Muscle of leg (tissue), 3 donors: ENCODE measurements at regions not wholly inside any gene's neighbourhood (a gene's known extent, or its start where the extent isn't known, plus 50 kb on each side); places are given as distances from the start of the nearest gene placed in this dataset.

ENCODE experiments used
- DNase-seq: peaks from one replicate; pipeline ENCODE4 v3.0.0; 2013
- H3K27ac ChIP-seq: one replicate; pipeline ENCODE4 v1.5.1; 2013; ENCODE audit warnings: mild to moderate bottlenecking, low read length, control low read depth
- H3K27me3 ChIP-seq: one replicate; pipeline ENCODE4 v1.6.1; 2013; ENCODE audit warnings: low read length; ENCODE audit not compliant: control insufficient read depth, insufficient read depth
- H3K36me3 ChIP-seq: one replicate; pipeline ENCODE4 v1.6.1; 2013; ENCODE audit warnings: low read length; ENCODE audit not compliant: control insufficient read depth, insufficient read depth
- H3K4me1 ChIP-seq: one replicate; pipeline ENCODE4 v1.6.1; 2013; ENCODE audit warnings: low read length; ENCODE audit not compliant: control insufficient read depth, insufficient read depth
- H3K4me3 ChIP-seq: one replicate; pipeline ENCODE4 v1.5.1; 2013; ENCODE audit warnings: low read length, control low read depth
- H3K9me3 ChIP-seq: replicated peaks from 2 replicates; pipeline ENCODE4 v1.6.1; 2013; ENCODE audit warnings: low read depth, low read length; ENCODE audit not compliant: control insufficient read depth
- WGBS: methylation state at CpG from one replicate; pipeline ENCODE4 v1.1.5; 2013; ENCODE audit warnings: missing lambda C conversion rate; ENCODE audit not compliant: insufficient coverage; 5-methylcytosine and 5-hydroxymethylcytosine counted together

GRCh38 chr11:69924308-69925161, 105.3 kb upstream of the FGF3 start:
- no peak overlapping the region for H3K27ac ChIP-seq

GRCh38 chr11:69925366-69926196, 106.4 kb upstream of the FGF3 start:
- no peak overlapping the region for H3K4me3 ChIP-seq
- H3K27ac ChIP-seq, result no peak overlapping the region
- WGBS, result 31% methylated on average over 9 of the region's 22 CpGs
- H3K36me3 ChIP-seq, result no peaks in the 10 kb centered on the region
- no peak for DNase-seq
- H3K27me3 ChIP-seq, result peaks cover 47% of the 10 kb centered on the region
- peaks cover 5% of the 10 kb centered on the region for H3K9me3 ChIP-seq
- H3K4me1 ChIP-seq, result peaks cover 3% of the 10 kb centered on the region

More at GRCh38 chr11:69924308-69925161, 105.3 kb upstream of the FGF3 start:
- no peak overlapping the region for H3K4me3 ChIP-seq
- peaks cover 4% of the 10 kb centered on the region for H3K9me3 ChIP-seq
- 69% methylated on average over 1 of the region's 2 CpGs for WGBS
- peaks cover 3% of the 10 kb centered on the region for H3K4me1 ChIP-seq
- no peak for DNase-seq
- peaks cover 45% of the 10 kb centered on the region for H3K27me3 ChIP-seq
- no peaks in the 10 kb centered on the region for H3K36me3 ChIP-seq

GRCh38 chr11:69926376-69927050, 107.3 kb upstream of the FGF3 start:
- peaks cover 50% of the 10 kb centered on the region for H3K27me3 ChIP-seq
- WGBS, result 58% methylated on average over 6 of the region's 15 CpGs
- peaks cover 5% of the 10 kb centered on the region for H3K9me3 ChIP-seq
- H3K4me1 ChIP-seq, result peaks cover 3% of the 10 kb centered on the region
- no peak for DNase-seq
- H3K4me3 ChIP-seq, result no peak overlapping the region
- H3K36me3 ChIP-seq, result no peaks in the 10 kb centered on the region
- no peak overlapping the region for H3K27ac ChIP-seq

GRCh38 chr11:69928121-69928520, 108.9 kb upstream of the FGF3 start:
- H3K27me3 ChIP-seq, result peaks cover 48% of the 10 kb centered on the region

GRCh38 chr11:69928975-69929374, 109.8 kb upstream of the FGF3 start:
- WGBS, result no CpG with 5 or more reads among the region's 3 CpGs
- DNase-seq, result no peak
- H3K4me1 ChIP-seq, result peaks cover 3% of the 10 kb centered on the region
- no peak overlapping the region for H3K27ac ChIP-seq
- H3K9me3 ChIP-seq, result peaks cover 5% of the 10 kb centered on the region
- peaks cover 47% of the 10 kb centered on the region for H3K27me3 ChIP-seq
- no peaks in the 10 kb centered on the region for H3K36me3 ChIP-seq
- no peak overlapping the region for H3K4me3 ChIP-seq

More at GRCh38 chr11:69928121-69928520, 108.9 kb upstream of the FGF3 start:
- no peak overlapping the region for H3K4me3 ChIP-seq
- DNase-seq, result no peak
- no peak overlapping the region for H3K27ac ChIP-seq
- H3K36me3 ChIP-seq, result no peaks in the 10 kb centered on the region
- peaks cover 5% of the 10 kb centered on the region for H3K9me3 ChIP-seq
- WGBS, result 94% methylated on average over 2 of the region's 9 CpGs
- peaks cover 3% of the 10 kb centered on the region for H3K4me1 ChIP-seq

GRCh38 chr11:69930081-69931059, 111.2 kb upstream of the FGF3 start:
- Histone ChIP-seq H3K27me3 (peaks cover 45% of the 10 kb centered on the region), H3K27ac (no peak overlapping the region), H3K4me3 (no peak overlapping the region), H3K36me3 (no peaks in the 10 kb centered on the region), H3K9me3 (peaks cover 5% of the 10 kb centered on the region), H3K4me1 (peaks cover 3% of the 10 kb centered on the region)
- DNase-seq, result no peak
- WGBS, result 81% methylated on average over 14 of the region's 20 CpGs

- Histone ChIP-seq H3K9me3 (peaks cover 5% of the 10 kb centered on the region), H3K27ac (no peak overlapping the region), H3K36me3 (no peaks in the 10 kb centered on the region), H3K4me3 (no peak overlapping the region), H3K27me3 (peaks cover 36% of the 10 kb centered on the region), H3K4me1 (no peaks in the 10 kb centered on the region)
- WGBS, result 76% methylated on average over 8 of the region's 10 CpGs
- DNase-seq, result no peak
Observed at GRCh38 chr11:69931060-69931910, 112.1 kb upstream of the FGF3 start.

- no peak overlapping the region for H3K27ac ChIP-seq
- 51% methylated on average over 8 of the region's 11 CpGs for WGBS
- peaks cover 5% of the 10 kb centered on the region for H3K9me3 ChIP-seq
- H3K36me3 ChIP-seq, result no peaks in the 10 kb centered on the region
- H3K27me3 ChIP-seq, result peaks cover 31% of the 10 kb centered on the region
- no peak overlapping the region for H3K4me3 ChIP-seq
- no peaks in the 10 kb centered on the region for H3K4me1 ChIP-seq
- no peak for DNase-seq
Observed at GRCh38 chr11:69931994-69932910, 113.0 kb upstream of the FGF3 start.
